Activated T-cell treated with anti-CD3 and anti-CD28 coated beads, Interleukin-2, amount 50 U/mL, for 72 hours (primary cell): ENCODE measurements at regions not wholly inside any gene's neighbourhood (a gene's known extent, or its start where the extent isn't known, plus 50 kb on each side); places are given as distances from the start of the nearest gene placed in this dataset.

Experiments used
- ATAC-seq, 2 donors: fragments of 150-1000 bp; cut with Tn5 transposase; replicated peaks in 1 of 2; 2 replicates each; pipeline ENCODE4 v1.10.0; 2021; ENCODE audit warnings: moderate library complexity in 2 of 2, mild to moderate bottlenecking in 1 of 2
- DNase-seq, 2 donors: peaks; one replicate each; pipeline ENCODE4 v3.0.0; 2021 to 2022; ENCODE audit warnings: mixed read lengths in 1 of 2
- H3K27ac Mint-ChIP-seq: one replicate; pipeline ENCODE4 v1.8.0; 2022; ENCODE audit warnings: mild to moderate bottlenecking, moderate library complexity, mixed read lengths
- H3K27me3 Mint-ChIP-seq: one replicate; pipeline ENCODE4 v1.8.0; 2022; ENCODE audit warnings: low read depth, mixed read lengths
- H3K36me3 Mint-ChIP-seq, 2 donors: one replicate each; pipeline ENCODE4 v1.8.0; 2022; ENCODE audit warnings: mixed read lengths in 2 of 2, mild to moderate bottlenecking in 1 of 2; ENCODE audit not compliant: insufficient read depth in 2 of 2
- H3K4me1 Mint-ChIP-seq: one replicate; pipeline ENCODE4 v1.8.0; 2022; ENCODE audit warnings: low read depth, mixed read lengths
- H3K4me3 Mint-ChIP-seq, 2 donors: one replicate each; pipeline ENCODE4 v1.8.0; 2022; ENCODE audit warnings: mild to moderate bottlenecking in 2 of 2, mixed read lengths in 2 of 2, moderate library complexity in 2 of 2
- H3K9me3 Mint-ChIP-seq, 2 donors: one replicate each; pipeline ENCODE4 v1.8.0; 2022; ENCODE audit warnings: mixed read lengths in 2 of 2

GRCh38 chr14:62098357-62098756, 336.1 kb downstream of the SNAPC1 start:
- no peak overlapping the region for H3K27ac Mint-ChIP-seq
- no peak for ATAC-seq
- DNase-seq = no peak

GRCh38 chr14:62099091-62099490, 336.9 kb downstream of the SNAPC1 start:
- Mint-ChIP-seq H3K27ac (no peak overlapping the region), H3K27me3 (peaks cover 34% of the 10 kb centered on the region), H3K9me3 (no peaks in the 10 kb centered on the region), H3K4me3 (no peak overlapping the region), H3K36me3 (no peaks in the 10 kb centered on the region), H3K4me1 (no peaks in the 10 kb centered on the region)
- ATAC-seq = no peak
- DNase-seq = no peak

More at GRCh38 chr14:62098357-62098756, 336.1 kb downstream of the SNAPC1 start:
- no peaks in the 10 kb centered on the region for H3K4me1 Mint-ChIP-seq
- H3K36me3 Mint-ChIP-seq = no peaks in the 10 kb centered on the region
- no peaks in the 10 kb centered on the region for H3K9me3 Mint-ChIP-seq
- H3K4me3 Mint-ChIP-seq = no peak overlapping the region
- peaks cover 27% of the 10 kb centered on the region for H3K27me3 Mint-ChIP-seq

- H3K36me3 Mint-ChIP-seq = no peaks in the 10 kb centered on the region
- H3K27ac Mint-ChIP-seq = no peak overlapping the region
- H3K4me1 Mint-ChIP-seq = no peaks in the 10 kb centered on the region
- ATAC-seq (no peak), DNase-seq (no peak)
- peaks cover 0 to 2% of the 10 kb centered on the region in 2 donors for H3K9me3 Mint-ChIP-seq
- H3K27me3 Mint-ChIP-seq = peaks cover 40% of the 10 kb centered on the region
- H3K4me3 Mint-ChIP-seq = no peak overlapping the region
Measured at GRCh38 chr14:62101189-62101588, 339.0 kb downstream of the SNAPC1 start.

GRCh38 chr14:62101673-62102348, 339.6 kb downstream of the SNAPC1 start:
- H3K4me3 Mint-ChIP-seq = no peak overlapping the region
- H3K27ac Mint-ChIP-seq = no peak overlapping the region
- H3K4me1 Mint-ChIP-seq = no peaks in the 10 kb centered on the region
- no peak for DNase-seq
- H3K27me3 Mint-ChIP-seq = peaks cover 45% of the 10 kb centered on the region
- no peaks in the 10 kb centered on the region for H3K36me3 Mint-ChIP-seq
- H3K9me3 Mint-ChIP-seq = peaks cover 0 to 2% of the 10 kb centered on the region in 2 donors
- peak in 1 of 2 donors; percentile 18 for ATAC-seq

- H3K4me1 Mint-ChIP-seq = no peaks in the 10 kb centered on the region
- H3K27ac Mint-ChIP-seq = no peak overlapping the region
- no peak overlapping the region for H3K4me3 Mint-ChIP-seq
- no peaks in the 10 kb centered on the region for H3K36me3 Mint-ChIP-seq
- ATAC-seq (no peak), DNase-seq (no peak)
- H3K9me3 Mint-ChIP-seq = peaks cover 0 to 2% of the 10 kb centered on the region in 2 donors
- peaks cover 51% of the 10 kb centered on the region for H3K27me3 Mint-ChIP-seq
Measured at GRCh38 chr14:62102349-62102725, 340.1 kb downstream of the SNAPC1 start.

- Mint-ChIP-seq H3K27me3 (peaks cover 48% of the 10 kb centered on the region), H3K27ac (no peak overlapping the region), H3K36me3 (no peaks in the 10 kb centered on the region), H3K4me1 (no peaks in the 10 kb centered on the region), H3K9me3 (peaks cover 0 to 2% of the 10 kb centered on the region in 2 donors), H3K4me3 (no peak overlapping the region)
- no peak for DNase-seq
- ATAC-seq = no peak
Measured at GRCh38 chr14:62103464-62103863, 341.2 kb downstream of the SNAPC1 start.

- no peak for DNase-seq
- Mint-ChIP-seq H3K4me3 (no peak overlapping the region), H3K9me3 (no peaks in the 10 kb centered on the region), H3K27me3 (peaks cover 55% of the 10 kb centered on the region), H3K27ac (no peak overlapping the region), H3K4me1 (no peaks in the 10 kb centered on the region), H3K36me3 (no peaks in the 10 kb centered on the region)
- no peak for ATAC-seq
Measured at GRCh38 chr14:62110941-62111340, 348.7 kb downstream of the SNAPC1 start.

GRCh38 chr14:62117010-62117750, 355.0 kb downstream of the SNAPC1 start:
- Mint-ChIP-seq H3K36me3 (no peaks in the 10 kb centered on the region), H3K4me3 (peak overlapping the region; percentile 74 to 78), H3K27ac (no peak overlapping the region), H3K27me3 (peaks cover 70% of the 10 kb centered on the region), H3K4me1 (peaks cover 4% of the 10 kb centered on the region), H3K9me3 (no peaks in the 10 kb centered on the region)
- DNase-seq (peak; percentile 62 to 76), ATAC-seq (peak; percentile 97)

- Mint-ChIP-seq H3K4me3 (peak overlapping the region; percentile 74 to 78), H3K36me3 (no peaks in the 10 kb centered on the region), H3K4me1 (peaks cover 4% of the 10 kb centered on the region), H3K27ac (no peak overlapping the region), H3K27me3 (peaks cover 73% of the 10 kb centered on the region), H3K9me3 (no peaks in the 10 kb centered on the region)
- DNase-seq (no peak), ATAC-seq (no peak)
Measured at GRCh38 chr14:62117751-62118105, 355.5 kb downstream of the SNAPC1 start.

GRCh38 chr14:62118461-62118860, 356.2 kb downstream of the SNAPC1 start:
- Mint-ChIP-seq H3K27ac (no peak overlapping the region), H3K27me3 (peaks cover 80% of the 10 kb centered on the region), H3K9me3 (no peaks in the 10 kb centered on the region), H3K4me3 (no peak overlapping the region), H3K4me1 (peaks cover 4% of the 10 kb centered on the region), H3K36me3 (no peaks in the 10 kb centered on the region)
- no peak for ATAC-seq
- no peak for DNase-seq

GRCh38 chr14:62118871-62119270, 356.7 kb downstream of the SNAPC1 start:
- no peaks in the 10 kb centered on the region for H3K36me3 Mint-ChIP-seq
- no peak overlapping the region for H3K4me3 Mint-ChIP-seq
- no peak for ATAC-seq
- H3K4me1 Mint-ChIP-seq = peaks cover 4% of the 10 kb centered on the region
- H3K9me3 Mint-ChIP-seq = no peaks in the 10 kb centered on the region
- DNase-seq = no peak
- peaks cover 82% of the 10 kb centered on the region for H3K27me3 Mint-ChIP-seq
- no peak overlapping the region for H3K27ac Mint-ChIP-seq

- ATAC-seq = no peak
- H3K36me3 Mint-ChIP-seq = no peaks in the 10 kb centered on the region
- H3K27me3 Mint-ChIP-seq = peaks cover 57% of the 10 kb centered on the region
- no peaks in the 10 kb centered on the region for H3K9me3 Mint-ChIP-seq
- no peak overlapping the region for H3K4me3 Mint-ChIP-seq
- no peaks in the 10 kb centered on the region for H3K4me1 Mint-ChIP-seq
- no peak for DNase-seq
- no peak overlapping the region for H3K27ac Mint-ChIP-seq
Measured at GRCh38 chr14:62123961-62124360, 361.7 kb downstream of the SNAPC1 start.

- Mint-ChIP-seq H3K4me1 (no peaks in the 10 kb centered on the region), H3K27me3 (peaks cover 56% of the 10 kb centered on the region), H3K4me3 (no peak overlapping the region), H3K36me3 (no peaks in the 10 kb centered on the region), H3K9me3 (no peaks in the 10 kb centered on the region), H3K27ac (no peak overlapping the region)
- DNase-seq (no peak), ATAC-seq (no peak)
Measured at GRCh38 chr14:62125793-62126192, 363.6 kb downstream of the SNAPC1 start.
